OCI-LY7 (cell line): ENCODE measurements at regions not wholly inside any gene's neighbourhood (a gene's known extent, or its start where the extent isn't known, plus 50 kb on each side); places are given as distances from the start of the nearest gene placed in this dataset.

Experiments
- BruUV-seq: library from RNA; stranded (reverse); fragments of 400-500 nt; replicated peaks from 2 replicates; lab custom pipeline; 2021; lab: Mats Ljungman, UMichigan
- CTCF ChIA-PET: fragments of 300-600 bp; sonication (Branson Sonifier 250); formaldehyde crosslinking; loops from one replicate; lab custom pipeline; 2022; ENCODE audit warnings: antibody characterized with exemption; ENCODE audit not compliant: unreplicated experiment; lab: Charles Lee
- POLR2A ChIA-PET: fragments of 300-600 bp; sonication (Branson Sonifier 250); formaldehyde crosslinking; loops from one replicate; lab custom pipeline; 2022; ENCODE audit warnings: antibody characterized with exemption; lab: Charles Lee
- DNase-seq: peaks from one replicate; pipeline ENCODE4 v3.0.0-alpha.2; 2015; ENCODE audit warnings: low spot score
- H2AFZ ChIP-seq: fragments of 200-600 bp; sonication (generic), shearing (Covaris generic); 2 replicates; pipeline ENCODE4 v1.6.1; 2014; ENCODE audit warnings: mild to moderate bottlenecking, antibody characterized with exemption, low read length, moderate library complexity
- H3K27ac ChIP-seq: fragments of 200-600 bp; sonication (generic); 2 replicates; pipeline ENCODE4 v1.5.1; 2014; ENCODE audit warnings: mixed run types, low read depth, mild to moderate bottlenecking, moderate library complexity, low read length, inconsistent platforms; ENCODE audit not compliant: poor library complexity, severe bottlenecking
- H3K36me3 ChIP-seq: fragments of 200-600 bp; sonication (generic); 2 replicates; pipeline ENCODE4 v1.6.1; 2014; ENCODE audit warnings: mild to moderate bottlenecking, antibody characterized with exemption, low read length, moderate library complexity, mixed read lengths; ENCODE audit not compliant: insufficient read depth
- H3K4me1 ChIP-seq: fragments of 200-600 bp; sonication (generic); 2 replicates; pipeline ENCODE4 v1.5.1; 2014; ENCODE audit warnings: mild to moderate bottlenecking, low read length; ENCODE audit not compliant: insufficient read depth, poor library complexity, severe bottlenecking
- H3K4me2 ChIP-seq: fragments of 200-600 bp; sonication (generic); 2 replicates; pipeline ENCODE4 v1.6.1; 2014; ENCODE audit warnings: mild to moderate bottlenecking, low read length
- H3K4me3 ChIP-seq: fragments of 200-600 bp; sonication (generic); 2 replicates; pipeline ENCODE4 v1.5.1; 2014; ENCODE audit warnings: mild to moderate bottlenecking, low read depth, low read length; ENCODE audit not compliant: poor library complexity, severe bottlenecking
- H3K79me2 ChIP-seq: fragments of 200-600 bp; sonication (generic); 2 replicates; pipeline ENCODE4 v1.6.1; 2016; ENCODE audit warnings: low read depth, mild to moderate bottlenecking, low read length, moderate library complexity, mixed read lengths; ENCODE audit not compliant: insufficient read depth
- H3K9me2 ChIP-seq: fragments of 200-600 bp; sonication (generic); 2 replicates; pipeline ENCODE4 v1.6.1; 2016; ENCODE audit warnings: mild to moderate bottlenecking, low read length, mixed read lengths; ENCODE audit not compliant: insufficient read depth
- H3K9me3 ChIP-seq: fragments of 200-600 bp; sonication (generic); 2 replicates; pipeline ENCODE4 v1.6.1; 2014; ENCODE audit warnings: mild to moderate bottlenecking, mixed run types, low read length, mixed read lengths
- H4K20me1 ChIP-seq: fragments of 200-600 bp; sonication (generic); 2 replicates; pipeline ENCODE4 v1.6.1; 2014; ENCODE audit warnings: mild to moderate bottlenecking, antibody characterized with exemption, low read length, moderate library complexity, mixed read lengths; ENCODE audit not compliant: insufficient read depth
- CTCF ChIP-seq: fragments of 200-600 bp; sonication (generic); conservative IDR thresholded peaks from 2 replicates; pipeline ENCODE4 v1.5.1; 2014; ENCODE audit warnings: mild to moderate bottlenecking, antibody characterized with exemption, low read length, moderate library complexity, mixed read lengths
- EZH2phosphoT487 ChIP-seq: fragments of 200-600 bp; sonication (generic); IDR thresholded peaks from 2 replicates; pipeline ENCODE4 v1.6.1; 2018; ENCODE audit warnings: low read depth, borderline replicate concordance, mild to moderate bottlenecking, mixed run types, antibody characterized with exemption, low read length, moderate library complexity, mixed read lengths
- intact Hi-C: fragments of 100-400 bp; cut with micrococcal nuclease; formaldehyde crosslinking; loops from one replicate; pipeline ENCODE4 v1.10.0; 2022; ENCODE audit not compliant: unreplicated experiment

- CTCF ChIA-PET: no interaction called here
- no peak overlapping the region for H3K4me3 ChIP-seq
- BruUV-seq: no TSS peak
- no peaks in the 10 kb centered on the region for H4K20me1 ChIP-seq
- no peak for TF ChIP-seq EZH2phosphoT487
- TF ChIP-seq CTCF: no peak
- no peaks in the 10 kb centered on the region for H3K36me3 ChIP-seq
- POLR2A ChIA-PET: no interaction called here
- no peak overlapping the region for H2AFZ ChIP-seq
- H3K79me2 ChIP-seq: no peaks in the 10 kb centered on the region
- intact Hi-C loops: no loop called here
- no peak overlapping the region for H3K4me2 ChIP-seq
- H3K9me3 ChIP-seq: no peaks in the 10 kb centered on the region
- no peaks in the 10 kb centered on the region for H3K9me2 ChIP-seq
- DNase-seq: no peak
- H3K27ac ChIP-seq: no peak overlapping the region
- no peaks in the 10 kb centered on the region for H3K4me1 ChIP-seq
Observed at GRCh38 chr10:52927678-52928077, 155.1 kb upstream of the MBL2 start.

DNA sequence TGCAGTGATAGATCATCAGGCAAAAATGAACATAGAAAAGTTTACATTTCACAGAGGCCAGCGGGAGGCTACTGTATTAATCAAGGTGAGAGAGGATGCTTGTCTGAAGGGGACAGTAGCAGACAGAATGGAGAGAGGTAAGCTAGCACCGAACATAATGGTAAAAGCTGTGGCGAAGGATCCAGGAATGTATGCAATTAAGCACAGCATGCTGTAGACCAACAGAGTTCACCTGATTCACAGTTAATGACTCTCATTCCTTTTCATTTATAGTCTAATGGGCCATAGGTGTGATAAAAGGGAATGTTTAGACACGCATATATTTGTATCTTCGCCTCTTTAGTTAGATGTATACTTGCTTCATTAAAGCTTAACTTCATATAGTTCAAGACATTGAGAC, 150.9 kb upstream of the MBL2 start:
- Histone ChIP-seq H3K4me3 (no peak overlapping the region), H2AFZ (no peak overlapping the region), H4K20me1 (no peaks in the 10 kb centered on the region), H3K4me1 (no peaks in the 10 kb centered on the region), H3K79me2 (no peaks in the 10 kb centered on the region), H3K4me2 (no peak overlapping the region), H3K9me3 (no peaks in the 10 kb centered on the region), H3K9me2 (no peaks in the 10 kb centered on the region), H3K36me3 (no peaks in the 10 kb centered on the region), H3K27ac (no peak overlapping the region)
- no peak for DNase-seq
- ChIA-PET CTCF (no interaction called here), POLR2A (no interaction called here)
- BruUV-seq: no TSS peak
- TF ChIP-seq CTCF (no peak), EZH2phosphoT487 (no peak)
- intact Hi-C loops: no loop called here

DNA sequence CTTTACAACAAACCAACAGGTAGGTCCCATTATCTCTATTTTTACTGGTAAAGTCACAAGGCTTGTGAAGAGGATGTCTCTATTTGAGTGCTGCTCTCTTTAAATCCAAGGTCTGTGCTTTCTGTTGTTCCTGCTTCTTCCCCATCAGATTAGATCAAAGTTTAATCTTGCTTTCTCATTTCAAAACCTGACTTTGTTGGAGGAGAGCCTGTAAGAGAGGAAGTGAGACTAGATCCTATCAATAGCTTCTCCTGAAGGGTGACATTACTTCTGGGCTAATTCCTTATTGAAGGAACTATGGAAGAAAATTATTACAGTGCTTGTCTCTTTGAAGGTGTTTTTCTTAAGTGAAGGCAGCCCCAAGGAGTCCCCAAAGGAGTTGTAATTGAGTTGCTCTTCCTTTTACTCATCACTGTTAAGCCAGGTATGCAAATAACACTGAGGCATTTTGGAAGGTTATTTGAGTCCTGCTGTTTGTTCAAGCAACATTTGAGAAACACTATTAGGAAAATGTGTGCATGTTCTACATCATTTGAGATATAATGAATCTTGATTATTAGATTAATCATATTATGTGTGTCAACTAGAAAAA, 146.2 kb upstream of the MBL2 start:
- H2AFZ ChIP-seq: no peak overlapping the region
- H3K9me2 ChIP-seq: no peaks in the 10 kb centered on the region
- POLR2A ChIA-PET: no interaction called here
- intact Hi-C loops: no loop called here
- H4K20me1 ChIP-seq: no peaks in the 10 kb centered on the region
- no peak for TF ChIP-seq EZH2phosphoT487
- TF ChIP-seq CTCF: no peak
- H3K9me3 ChIP-seq: no peaks in the 10 kb centered on the region
- no peak overlapping the region for H3K27ac ChIP-seq
- no peak overlapping the region for H3K4me3 ChIP-seq
- no peaks in the 10 kb centered on the region for H3K36me3 ChIP-seq
- no peaks in the 10 kb centered on the region for H3K79me2 ChIP-seq
- BruUV-seq: no TSS peak
- DNase-seq: no peak
- no peaks in the 10 kb centered on the region for H3K4me1 ChIP-seq
- CTCF ChIA-PET: no interaction called here
- no peak overlapping the region for H3K4me2 ChIP-seq
